ENCODE measurements at regions not wholly inside any gene's neighbourhood (a gene's known extent, or its start where the extent isn't known, plus 50 kb on each side); places are given as distances from the start of the nearest gene placed in this dataset.
"Not testable (repeated sequence)": the region's sequence is repeated elsewhere in the genome, so short reads cannot be mapped to it uniquely, and the experiment has no call there.

GRCh38 chrX:104376937-104377336 is 122.2 kb upstream of the ESX1 start:
- no peak for DNase-seq

- DNase-seq: no peak
These were observed 117.8 kb upstream of the ESX1 start for GRCh38 chrX:104372547-104372946.

- DNase-seq: peak; percentile 8
These were observed 115.4 kb upstream of the ESX1 start for GRCh38 chrX:104370089-104370488.

- not testable (repeated sequence) for DNase-seq
These were observed 106.0 kb upstream of the ESX1 start for GRCh38 chrX:104360774-104361173.

- no peak for DNase-seq
These were observed 104.4 kb upstream of the ESX1 start for GRCh38 chrX:104359124-104359523.

- DNase-seq: peak; percentile 77
These were observed 96.5 kb upstream of the ESX1 start for GRCh38 chrX:104351173-104351769.

GRCh38 chrX:104347860-104348259 is 93.1 kb upstream of the ESX1 start:
- no peak for DNase-seq

- DNase-seq: peak; percentile 61
These were observed 88.8 kb upstream of the ESX1 start for GRCh38 chrX:104343428-104344129.

GRCh38 chrX:104342065-104342464 is 87.3 kb upstream of the ESX1 start:
- DNase-seq: no peak

- peak; percentile 70 for DNase-seq
These were observed 81.0 kb upstream of the ESX1 start for GRCh38 chrX:104335756-104336155.

GRCh38 chrX:104334971-104335370 is 80.2 kb upstream of the ESX1 start:
- no peak for DNase-seq

GRCh38 chrX:104330966-104331365 is 76.2 kb upstream of the ESX1 start:
- peak; percentile 58 for DNase-seq

- DNase-seq: no peak
These were observed 75.0 kb upstream of the ESX1 start for GRCh38 chrX:104329731-104330130.

- DNase-seq: no peak
These were observed 70.5 kb upstream of the ESX1 start for GRCh38 chrX:104325213-104325585.

GRCh38 chrX:104324461-104325212 is 69.9 kb upstream of the ESX1 start:
- no peak for DNase-seq

GRCh38 chrX:104319346-104319745 is 64.6 kb upstream of the ESX1 start:
- DNase-seq: no peak

- no peak for DNase-seq
These were observed 63.7 kb upstream of the ESX1 start for GRCh38 chrX:104318330-104319009.

- DNase-seq: no peak
These were observed 62.0 kb upstream of the ESX1 start for GRCh38 chrX:104316739-104317138.

- DNase-seq: peak; percentile 12
These were observed 60.8 kb upstream of the ESX1 start for GRCh38 chrX:104315555-104315954.

- no peak for DNase-seq
These were observed 56.0 kb upstream of the ESX1 start for GRCh38 chrX:104310657-104311254.

GRCh38 chrX:104310090-104310489 is 55.4 kb upstream of the ESX1 start:
- peak; percentile 33 for DNase-seq

GRCh38 chrX:104309169-104309568 is 54.4 kb upstream of the ESX1 start:
- DNase-seq: no peak

- DNase-seq: no peak
These were observed 52.6 kb upstream of the ESX1 start for GRCh38 chrX:104307341-104307740.

Data from fibroblast of skin of scalp (primary cell).